Gastrocnemius medialis (tissue), 4 donors: ENCODE measurements at regions not wholly inside any gene's neighbourhood (a gene's known extent, or its start where the extent isn't known, plus 50 kb on each side); places are given as distances from the start of the nearest gene placed in this dataset.

Source experiments
- CTCF ChIP-seq, 5 experiments: fragments of 450-650 bp in 3 of 5; fragments of 200-600 bp in 2 of 5; sonication (generic) in 2 of 5; IDR thresholded peaks in 4 of 5; conservative IDR thresholded peaks in 1 of 5; 1 replicate in 4 of 5; 2 replicates in 1 of 5; pipeline ENCODE4 v1.5.1; 2016 to 2019; ENCODE audit warnings: antibody characterized with exemption in 5 of 5, mild to moderate bottlenecking in 3 of 5, moderate library complexity in 3 of 5
- POLR2A ChIP-seq, 2 donors: fragments of 450-650 bp; IDR thresholded peaks; one replicate each; pipeline ENCODE4 v1.6.1; 2017; ENCODE audit warnings: antibody characterized with exemption in 2 of 2, mild to moderate bottlenecking in 2 of 2, moderate library complexity in 2 of 2

GRCh38 chrX:42577936-42578470 is 200.0 kb downstream of the PPP1R2C start:
- no peak for TF ChIP-seq CTCF (IDR thresholded peaks at IDR 0.05 in 4 of 5, conservative IDR thresholded peaks at IDR 0.05 in 1 of 5)
- no peak for TF ChIP-seq POLR2A (IDR thresholded peaks at IDR 0.05)
